ENCODE measurements at regions not wholly inside any gene's neighbourhood (a gene's known extent, or its start where the extent isn't known, plus 50 kb on each side); places are given as distances from the start of the nearest gene placed in this dataset.
A peak's percentile ranks its signal among the peaks of the same experiment; 100 is the strongest.
"Not testable (repeated sequence)": the region's sequence is repeated elsewhere in the genome, so short reads cannot be mapped to it uniquely, and the experiment has no call there.

DNA sequence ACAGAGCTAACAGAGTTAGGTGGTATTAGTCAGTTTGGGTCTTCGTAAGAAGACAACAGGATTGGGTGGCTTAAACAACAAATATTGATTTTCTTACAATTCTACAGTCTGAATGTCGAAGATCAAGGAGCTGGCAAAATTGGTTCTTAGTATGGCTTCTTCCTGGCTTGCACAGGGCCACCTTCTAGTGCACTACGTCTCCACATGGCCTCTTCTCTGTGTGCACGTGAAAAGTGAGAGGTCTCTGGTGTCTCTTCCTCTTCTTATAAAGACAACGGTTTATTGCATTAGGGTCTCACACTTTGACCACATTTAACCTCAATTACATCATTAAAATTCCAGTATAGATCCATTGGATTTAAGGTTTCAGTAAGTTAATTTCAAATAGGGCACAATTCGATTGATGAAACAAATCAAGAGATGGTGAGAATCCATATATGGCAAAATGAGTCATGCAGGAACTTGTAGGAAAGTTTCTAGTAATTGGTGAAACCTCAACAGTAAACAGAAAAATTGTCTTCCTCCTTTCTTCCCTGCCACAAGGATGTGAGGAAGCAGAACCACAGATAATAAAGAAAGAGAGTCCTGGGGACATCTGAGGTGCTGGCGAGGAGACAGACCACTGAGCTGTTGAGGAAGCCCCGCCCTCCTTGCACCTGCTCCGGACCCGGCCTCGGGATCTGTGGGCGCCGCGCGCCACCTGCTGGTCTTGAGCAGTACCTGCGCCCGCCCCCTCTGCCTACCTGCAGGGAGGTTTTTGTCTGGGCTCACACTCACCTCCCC lies 846.7 kb downstream of the TMEM121 start:
- TF ChIP-seq, protein P1, sequence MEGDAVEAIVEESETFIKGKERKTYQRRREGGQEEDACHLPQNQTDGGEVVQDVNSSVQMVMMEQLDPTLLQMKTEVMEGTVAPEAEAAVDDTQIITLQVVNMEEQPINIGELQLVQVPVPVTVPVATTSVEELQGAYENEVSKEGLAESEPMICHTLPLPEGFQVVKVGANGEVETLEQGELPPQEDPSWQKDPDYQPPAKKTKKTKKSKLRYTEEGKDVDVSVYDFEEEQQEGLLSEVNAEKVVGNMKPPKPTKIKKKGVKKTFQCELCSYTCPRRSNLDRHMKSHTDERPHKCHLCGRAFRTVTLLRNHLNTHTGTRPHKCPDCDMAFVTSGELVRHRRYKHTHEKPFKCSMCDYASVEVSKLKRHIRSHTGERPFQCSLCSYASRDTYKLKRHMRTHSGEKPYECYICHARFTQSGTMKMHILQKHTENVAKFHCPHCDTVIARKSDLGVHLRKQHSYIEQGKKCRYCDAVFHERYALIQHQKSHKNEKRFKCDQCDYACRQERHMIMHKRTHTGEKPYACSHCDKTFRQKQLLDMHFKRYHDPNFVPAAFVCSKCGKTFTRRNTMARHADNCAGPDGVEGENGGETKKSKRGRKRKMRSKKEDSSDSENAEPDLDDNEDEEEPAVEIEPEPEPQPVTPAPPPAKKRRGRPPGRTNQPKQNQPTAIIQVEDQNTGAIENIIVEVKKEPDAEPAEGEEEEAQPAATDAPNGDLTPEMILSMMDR (conservative IDR thresholded peaks at IDR 0.05) = peak; percentile 91
- no peak overlapping the region for H3K27ac ChIP-seq

DNA sequence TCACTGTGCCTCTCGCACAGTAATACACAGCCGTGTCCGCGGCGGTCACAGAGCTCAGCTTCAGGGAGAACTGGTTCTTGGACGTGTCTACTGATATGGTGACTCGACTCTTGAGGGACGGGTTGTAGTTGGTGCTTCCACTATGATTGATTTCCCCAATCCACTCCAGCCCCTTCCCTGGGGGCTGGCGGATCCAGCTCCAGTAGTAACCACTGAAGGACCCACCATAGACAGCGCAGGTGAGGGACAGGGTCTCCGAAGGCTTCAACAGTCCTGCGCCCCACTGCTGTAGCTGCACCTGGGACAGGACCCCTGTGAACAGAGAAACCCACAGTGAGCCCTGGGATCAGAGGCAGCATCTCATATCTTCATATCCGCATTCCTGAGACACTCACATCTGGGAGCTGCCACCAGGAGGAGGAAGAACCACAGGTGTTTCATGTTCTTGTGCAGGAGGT lies 847.3 kb downstream of the TMEM121 start:
- H3K27ac ChIP-seq = not testable (repeated sequence)
- TF ChIP-seq, protein P1 (conservative IDR thresholded peaks at IDR 0.05) = peak; percentile 67

GRCh38 chr14:106377432-106377831 lies 851.0 kb downstream of the TMEM121 start:
- no peak overlapping the region for H3K27ac ChIP-seq
- TF ChIP-seq, protein P1 (conservative IDR thresholded peaks at IDR 0.05) = no peak

GRCh38 chr14:106378191-106378590 lies 851.8 kb downstream of the TMEM121 start:
- no peak overlapping the region for H3K27ac ChIP-seq
- TF ChIP-seq, protein P1 (conservative IDR thresholded peaks at IDR 0.05) = no peak

DNA sequence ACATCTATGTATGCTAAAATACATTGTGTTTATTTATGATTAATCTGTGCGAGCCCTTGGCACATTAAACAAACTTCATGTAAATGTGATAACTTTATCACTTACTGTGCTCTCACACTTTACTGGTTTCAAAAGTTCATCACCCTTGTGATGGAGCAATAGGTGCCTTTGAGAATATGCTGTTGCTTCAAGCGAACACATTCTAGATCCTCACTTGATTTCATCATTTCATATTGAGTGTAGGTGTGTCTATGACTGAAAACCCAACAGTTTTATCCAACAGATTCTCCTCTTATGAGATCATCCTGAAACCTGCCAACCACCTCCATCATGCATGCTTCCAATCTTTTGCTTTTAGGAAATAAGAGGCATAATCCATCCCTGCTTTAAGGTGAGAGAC lies 854.4 kb downstream of the TMEM121 start:
- no peak overlapping the region for H3K27ac ChIP-seq

GRCh38 chr14:106389186-106389585 lies 862.8 kb downstream of the TMEM121 start:
- H3K27ac ChIP-seq = not testable (repeated sequence)

More for the DNA sequence above, 854.4 kb downstream of the TMEM121 start:
- TF ChIP-seq, protein P1 (conservative IDR thresholded peaks at IDR 0.05) = no peak

DNA sequence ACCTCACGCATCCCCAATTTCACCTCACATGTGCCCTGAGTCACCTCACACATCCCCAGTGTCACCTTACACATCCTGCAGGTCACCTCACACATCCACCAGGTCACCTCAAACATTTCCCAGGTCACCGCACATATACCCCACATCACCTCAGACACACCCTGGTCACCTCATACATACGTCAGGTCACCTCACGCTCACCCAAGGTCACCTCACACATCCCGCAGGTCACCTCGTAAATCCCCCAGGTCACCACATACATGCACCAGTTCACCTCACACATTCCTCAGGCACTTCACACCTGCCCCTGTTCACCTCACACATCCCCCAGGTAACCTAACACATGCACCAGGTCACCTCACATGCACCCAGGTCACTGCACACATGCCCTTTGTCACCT lies 864.0 kb downstream of the TMEM121 start:
- no peak overlapping the region for H3K27ac ChIP-seq

More for the DNA sequence above, 864.0 kb downstream of the TMEM121 start:
- TF ChIP-seq, protein P1 (conservative IDR thresholded peaks at IDR 0.05) = no peak

Data from VCaP (cell line).